GM21786 (cell line): ENCODE measurements at regions not wholly inside any gene's neighbourhood (a gene's known extent, or its start where the extent isn't known, plus 50 kb on each side); places are given as distances from the start of the nearest gene placed in this dataset.
A peak's percentile ranks its signal among the peaks of the same experiment; 100 is the strongest.

Experiments used
- ATAC-seq: cut with Tn5 transposase; IDR thresholded peaks from one replicate; pipeline ENCODE4 v1.9.1; 2021; ENCODE audit not compliant: unreplicated experiment

- peak; percentile 30 for ATAC-seq
These were observed 51.6 kb upstream of the SRP54 start for GRCh38 chr14:34931206-34931605.

- ATAC-seq, result peak; percentile 78
These were observed 52.2 kb upstream of the SRP54 start for GRCh38 chr14:34930591-34931091.

GRCh38 chr14:34926552-34926951, 51.4 kb upstream of the BAZ1A start:
- ATAC-seq, result no peak
